HG03280 (cell line): ENCODE measurements at regions not wholly inside any gene's neighbourhood (a gene's known extent, or its start where the extent isn't known, plus 50 kb on each side); places are given as distances from the start of the nearest gene placed in this dataset.

ENCODE experiments used
- ATAC-seq: cut with Tn5 transposase; IDR thresholded peaks from one replicate; pipeline ENCODE4 v1.9.1; 2021; ENCODE audit warnings: mild to moderate bottlenecking, moderate library complexity; ENCODE audit not compliant: unreplicated experiment

DNA sequence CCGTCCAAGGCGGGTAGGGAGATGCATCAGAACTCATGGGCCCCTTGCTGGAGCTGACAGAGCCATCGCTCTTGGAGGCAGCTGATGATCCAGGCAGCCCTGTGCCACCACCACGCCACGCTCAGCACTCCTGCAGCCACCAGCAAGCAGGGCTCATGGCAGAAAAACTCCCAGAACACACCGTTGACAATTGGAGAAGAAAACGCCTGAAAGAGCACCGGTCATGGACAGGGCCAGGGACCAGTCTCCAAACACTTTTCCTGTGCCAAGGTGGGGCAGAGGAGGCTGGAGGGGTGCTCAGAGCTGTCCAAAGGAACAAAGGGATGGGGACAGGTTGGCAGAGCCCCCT lies 132.2 kb downstream of the FOXL1 start:
- ATAC-seq, result no peak

- ATAC-seq, result no peak
These were observed 134.0 kb downstream of the FOXL1 start for GRCh38 chr16:86712158-86713009.

DNA sequence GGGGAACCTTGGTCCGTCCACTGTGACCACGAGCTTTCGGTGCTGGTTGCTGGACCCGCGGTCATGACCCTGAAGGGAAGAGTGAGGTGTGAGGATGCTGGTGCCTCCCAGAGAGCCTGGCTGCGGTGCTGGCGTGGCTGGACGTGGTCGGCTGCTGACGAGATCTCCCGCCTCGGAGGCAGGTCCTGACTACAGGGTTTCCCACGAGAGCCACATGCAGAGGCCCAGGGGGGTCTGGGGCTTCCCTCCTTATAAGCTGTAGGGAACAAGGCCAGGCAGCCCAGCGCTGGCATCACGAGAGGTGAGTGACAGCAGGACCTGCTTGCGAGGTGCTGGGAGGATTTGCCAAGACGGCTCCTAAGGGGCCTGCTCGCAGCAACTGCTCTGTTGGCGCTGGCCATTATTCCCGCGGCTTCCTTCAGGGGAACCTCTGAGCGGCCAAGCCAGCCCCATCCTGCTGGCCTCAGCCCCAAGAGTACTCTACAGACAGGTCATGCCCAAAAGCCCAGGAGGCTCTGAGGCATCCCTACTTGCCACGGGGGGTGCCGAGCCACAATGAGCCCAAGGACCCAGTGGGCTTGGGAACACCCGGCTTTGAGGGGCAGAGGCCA lies 134.8 kb downstream of the FOXL1 start:
- ATAC-seq, result no peak

DNA sequence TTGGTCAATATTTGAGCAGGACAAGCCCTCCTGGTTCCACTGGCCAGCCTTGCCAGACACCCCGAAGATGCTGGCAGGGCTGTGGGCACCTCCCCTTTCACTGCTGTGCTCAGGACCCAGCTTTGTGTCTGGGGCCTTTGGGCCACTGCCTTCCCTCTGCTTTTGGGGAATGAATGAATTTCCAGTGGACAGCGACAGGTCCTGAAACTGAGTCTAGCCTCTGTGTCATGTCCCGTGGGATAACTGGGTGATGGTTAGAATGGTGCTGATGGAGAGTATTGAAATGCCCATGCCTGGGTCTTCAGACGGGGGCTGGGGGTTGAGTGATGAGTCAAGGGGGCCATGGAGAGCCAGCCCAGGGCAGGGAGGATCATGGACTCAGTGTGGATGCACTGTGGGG lies 135.8 kb downstream of the FOXL1 start:
- ATAC-seq, result no peak

GRCh38 chr16:86716649-86717048 lies 138.3 kb downstream of the FOXL1 start:
- ATAC-seq, result no peak

DNA sequence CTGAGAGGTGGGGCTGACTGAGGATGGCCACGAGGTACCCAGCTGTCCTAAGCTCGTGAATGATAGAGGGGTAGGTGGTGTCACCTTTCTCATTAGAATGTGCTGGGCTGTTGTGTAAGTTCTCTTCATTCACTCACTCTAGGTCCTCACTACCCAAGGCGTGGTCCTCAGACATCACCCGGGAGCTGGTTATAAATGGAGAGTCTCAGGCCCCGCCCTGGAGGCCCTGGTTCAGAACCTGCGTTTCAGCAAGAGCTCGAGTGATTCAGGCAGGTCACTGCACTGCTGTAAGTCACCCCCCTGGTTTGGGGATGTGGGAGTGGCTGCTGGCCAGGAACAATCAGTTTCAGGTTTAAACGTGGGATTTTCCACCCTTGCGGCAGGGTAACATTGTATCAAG lies 139.8 kb downstream of the FOXL1 start:
- ATAC-seq, result no peak

DNA sequence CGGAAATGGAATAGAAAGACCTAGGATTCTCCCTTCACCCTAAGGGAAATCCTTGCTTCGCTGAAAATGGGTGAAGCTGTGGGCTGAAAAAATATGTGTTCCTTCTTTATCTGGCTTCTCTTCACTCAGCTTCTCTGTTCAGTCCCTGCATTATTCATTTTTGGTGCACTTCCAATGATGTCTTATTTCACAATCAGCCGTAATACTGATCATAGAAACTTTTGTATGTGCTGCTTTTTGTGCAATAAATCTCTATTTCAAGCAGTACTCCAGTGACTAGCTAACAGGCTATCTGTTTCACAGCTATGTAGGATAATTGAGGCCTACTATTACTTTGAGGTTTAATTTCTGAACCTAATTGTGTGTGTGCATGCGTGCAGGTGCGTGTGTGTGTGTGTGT lies 144.6 kb downstream of the FOXL1 start:
- ATAC-seq, result no peak

- ATAC-seq, result no peak
These were observed 145.3 kb downstream of the FOXL1 start for GRCh38 chr16:86723689-86724088.

- ATAC-seq, result no peak
These were observed 147.1 kb downstream of the FOXL1 start for GRCh38 chr16:86725401-86725800.

DNA sequence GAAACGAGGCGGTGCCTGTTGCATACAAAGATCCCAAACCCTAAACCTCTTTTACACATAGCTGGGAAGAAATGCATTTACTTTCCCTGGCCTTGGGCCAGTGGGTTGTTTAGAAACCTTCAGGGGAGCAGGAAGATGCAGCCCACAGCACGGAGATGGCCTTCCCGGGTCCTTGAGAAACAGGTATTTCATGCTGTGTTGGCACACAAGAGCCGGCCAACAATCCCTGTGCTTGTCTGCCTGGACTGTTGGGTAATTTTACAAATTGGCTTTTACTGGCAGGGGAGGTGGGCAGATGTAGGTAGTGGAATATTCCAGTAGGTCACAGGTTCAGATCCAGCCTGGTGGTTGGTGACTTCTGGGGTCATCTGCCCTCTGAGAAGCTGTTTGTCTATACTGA lies 148.0 kb downstream of the FOXL1 start:
- no peak for ATAC-seq

DNA sequence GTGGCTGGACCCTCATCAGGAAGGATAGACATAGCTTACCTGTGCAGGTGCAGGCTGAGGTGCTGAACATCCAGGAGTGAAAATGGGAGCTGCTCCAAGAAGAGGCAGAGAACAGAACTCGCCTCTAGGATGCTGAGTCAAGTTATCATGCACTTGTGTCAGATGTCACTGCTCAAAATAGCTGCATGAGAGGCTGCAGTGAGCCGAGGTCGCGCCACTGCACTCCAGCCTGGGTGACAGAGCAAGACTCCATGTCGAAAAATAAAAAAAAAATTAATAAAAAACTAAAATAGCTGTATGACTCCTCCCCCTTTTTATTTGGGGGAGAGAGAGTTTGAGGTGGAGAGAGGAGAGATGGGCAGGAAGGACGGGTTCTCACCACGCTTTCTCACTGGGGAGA lies 148.8 kb downstream of the FOXL1 start:
- ATAC-seq, result no peak

DNA sequence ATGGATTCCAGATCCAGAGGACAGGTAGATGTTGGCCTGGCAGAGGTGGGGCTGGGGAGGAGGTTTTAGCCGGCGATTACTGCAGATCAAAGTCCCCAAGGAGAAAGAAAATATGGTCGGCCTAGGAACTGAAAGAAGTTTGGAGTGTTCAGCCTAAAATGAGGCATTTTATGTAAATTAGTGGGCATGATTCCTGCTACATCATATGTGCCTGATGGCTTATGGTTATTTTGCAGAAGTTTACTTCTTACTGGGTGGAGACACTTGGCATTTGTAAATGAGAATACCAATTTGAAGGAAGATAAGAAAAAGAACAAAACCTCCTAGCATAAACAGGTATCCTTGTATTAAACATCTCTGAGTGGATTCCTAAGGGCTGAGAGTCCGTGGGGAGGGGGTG lies 149.3 kb downstream of the FOXL1 start:
- ATAC-seq, result no peak

- no peak for ATAC-seq
These were observed 151.3 kb downstream of the FOXL1 start for GRCh38 chr16:86729686-86730085.

GRCh38 chr16:86730086-86730485 lies 151.7 kb downstream of the FOXL1 start:
- no peak for ATAC-seq

- no peak for ATAC-seq
These were observed 152.2 kb downstream of the FOXL1 start for GRCh38 chr16:86730597-86730996.

- ATAC-seq, result no peak
These were observed 154.4 kb downstream of the FOXL1 start for GRCh38 chr16:86732621-86733295.

GRCh38 chr16:86733546-86734254 lies 155.4 kb downstream of the FOXL1 start:
- no peak for ATAC-seq

GRCh38 chr16:86734543-86735460 lies 156.5 kb downstream of the FOXL1 start:
- no peak for ATAC-seq

DNA sequence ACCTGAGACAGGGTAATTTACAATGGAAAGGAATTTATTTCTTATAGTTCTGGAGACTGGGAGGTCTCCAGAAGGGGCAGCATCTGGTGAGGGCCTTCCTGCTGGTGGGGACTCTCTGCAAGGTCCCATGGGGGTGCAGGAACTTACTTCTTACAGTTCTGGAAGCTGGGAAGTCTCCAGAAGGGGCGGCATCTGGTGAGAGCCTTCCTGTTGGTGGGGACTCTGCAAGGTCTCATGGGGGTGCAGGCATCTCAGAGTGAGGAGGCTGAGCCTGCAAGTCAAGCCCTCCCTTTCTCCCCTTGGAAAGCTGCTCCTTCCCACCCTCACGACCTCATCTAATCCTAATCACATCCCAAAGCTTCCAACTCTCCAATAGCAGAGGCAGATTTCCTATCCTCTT lies 157.4 kb downstream of the FOXL1 start:
- no peak for ATAC-seq

- no peak for ATAC-seq
These were observed 158.2 kb downstream of the FOXL1 start for GRCh38 chr16:86736502-86736901.
